CD4-positive, alpha-beta T cell treated with Interferon alpha-2 for 1 hour (primary cell): ENCODE measurements at regions not wholly inside any gene's neighbourhood (a gene's known extent, or its start where the extent isn't known, plus 50 kb on each side); places are given as distances from the start of the nearest gene placed in this dataset.
"Not testable (repeated sequence)": the region's sequence is repeated elsewhere in the genome, so short reads cannot be mapped to it uniquely, and the experiment has no call there.

Experiments used
- DNase-seq, 2 donors: peaks; one replicate each; pipeline ENCODE4 v3.0.0-alpha.2; 2020 to 2022

- not testable (repeated sequence) for DNase-seq
These were observed 296.0 kb upstream of the PIK3R1 start for GRCh38 chr5:67919532-67919931.

- no peak for DNase-seq
These were observed 298.0 kb upstream of the PIK3R1 start for GRCh38 chr5:67917561-67917960.

GRCh38 chr5:67910546-67910945, 305.0 kb upstream of the PIK3R1 start:
- DNase-seq = no peak

GRCh38 chr5:67908126-67908765, 307.3 kb upstream of the PIK3R1 start:
- no peak for DNase-seq

- DNase-seq = no peak
These were observed 311.2 kb upstream of the PIK3R1 start for GRCh38 chr5:67904366-67904765.

GRCh38 chr5:67903656-67904055, 311.9 kb upstream of the PIK3R1 start:
- DNase-seq = no peak

GRCh38 chr5:67903121-67903520, 312.4 kb upstream of the PIK3R1 start:
- DNase-seq = no peak

GRCh38 chr5:67902497-67902830, 313.1 kb upstream of the PIK3R1 start:
- no peak for DNase-seq

- DNase-seq = no peak
These were observed 313.6 kb upstream of the PIK3R1 start for GRCh38 chr5:67901814-67902496.

GRCh38 chr5:67900514-67900913, 315.0 kb upstream of the PIK3R1 start:
- no peak for DNase-seq

GRCh38 chr5:67897980-67898379, 317.6 kb upstream of the PIK3R1 start:
- DNase-seq = no peak

- no peak for DNase-seq
These were observed 318.1 kb upstream of the PIK3R1 start for GRCh38 chr5:67897431-67897830.

- DNase-seq = no peak
These were observed 318.6 kb upstream of the PIK3R1 start for GRCh38 chr5:67896930-67897313.

- no peak for DNase-seq
These were observed 319.1 kb upstream of the PIK3R1 start for GRCh38 chr5:67896311-67896929.

- DNase-seq = not testable (repeated sequence)
These were observed 325.7 kb upstream of the PIK3R1 start for GRCh38 chr5:67889870-67890269.

GRCh38 chr5:67887748-67888161, 327.8 kb upstream of the PIK3R1 start:
- DNase-seq = no peak

- no peak for DNase-seq
These were observed 328.8 kb upstream of the PIK3R1 start for GRCh38 chr5:67886761-67887160.

GRCh38 chr5:67880876-67881275, 334.7 kb upstream of the PIK3R1 start:
- DNase-seq = no peak

GRCh38 chr5:67880511-67880805, 335.1 kb upstream of the PIK3R1 start:
- DNase-seq = no peak

- DNase-seq = no peak
These were observed 335.7 kb upstream of the PIK3R1 start for GRCh38 chr5:67879620-67880510.

GRCh38 chr5:67878933-67879332, 336.6 kb upstream of the PIK3R1 start:
- DNase-seq = no peak

GRCh38 chr5:67876371-67876770, 339.2 kb upstream of the PIK3R1 start:
- no peak for DNase-seq

GRCh38 chr5:67875601-67876000, 340.0 kb upstream of the PIK3R1 start:
- no peak for DNase-seq

- DNase-seq = no peak
These were observed 341.6 kb upstream of the PIK3R1 start for GRCh38 chr5:67873935-67874334.
